H1 (cell line): ENCODE measurements at regions not wholly inside any gene's neighbourhood (a gene's known extent, or its start where the extent isn't known, plus 50 kb on each side); places are given as distances from the start of the nearest gene placed in this dataset.

Source experiments
- CTCF ChIA-PET: fragments of 300-600 bp; sonication (Branson Sonifier 250); formaldehyde crosslinking; loops from one replicate; lab custom pipeline; 2021; ENCODE audit not compliant: partially characterized antibody; lab: Charles Lee
- POLR2A ChIA-PET: fragments of 300-600 bp; sonication (Branson Sonifier 250); formaldehyde crosslinking; loops from one replicate; lab custom pipeline; 2021; ENCODE audit warnings: inconsistent platforms; ENCODE audit not compliant: partially characterized antibody; lab: Charles Lee
- DNase-seq, 2 experiments: peaks; one replicate each; pipeline versions ENCODE4 v3.0.0 to v3.0.0-alpha.2; 2010 to 2022; ENCODE audit warnings: low spot score in 2 of 2, low read depth in 1 of 2, mixed read lengths in 1 of 2
- FAIRE-seq: peaks from 2 replicates; lab custom pipeline; 2011; peaks lifted over from hg19 to GRCh38; lab: Jason Lieb, UNC
- H2AFZ ChIP-seq: 2 replicates; pipeline ENCODE4 v1.8.1; 2012; ENCODE audit warnings: low read length, inconsistent platforms
- H2AK5ac ChIP-seq: 2 replicates; pipeline ENCODE4 v1.6.1; 2013; ENCODE audit warnings: low read depth, low read length
- H2BK120ac ChIP-seq: replicated peaks from 2 replicates; pipeline ENCODE3; 2013; ENCODE audit warnings: low read depth, low read length, inconsistent platforms
- H2BK12ac ChIP-seq: 2 replicates; pipeline ENCODE4 v1.6.1; 2013; ENCODE audit warnings: low read depth, low read length
- H2BK15ac ChIP-seq: 2 replicates; pipeline ENCODE4 v1.6.1; 2013; ENCODE audit warnings: low read length
- H2BK20ac ChIP-seq: 2 replicates; pipeline ENCODE4 v1.6.1; 2013; ENCODE audit warnings: low read length
- H2BK5ac ChIP-seq: 2 replicates; pipeline ENCODE4 v1.6.1; 2013; ENCODE audit warnings: low read depth, low read length
- H3K14ac ChIP-seq: 2 replicates; pipeline ENCODE4 v1.6.1; 2013; ENCODE audit warnings: inconsistent platforms; ENCODE audit not compliant: insufficient read length
- H3K18ac ChIP-seq: 2 replicates; pipeline ENCODE4 v1.6.1; 2013; ENCODE audit warnings: low read length; ENCODE audit errors: extremely low read depth
- H3K23ac ChIP-seq: 2 replicates; pipeline ENCODE4 v1.6.1; 2013; ENCODE audit warnings: inconsistent platforms; ENCODE audit not compliant: insufficient read length
- H3K23me2 ChIP-seq: 2 replicates; pipeline ENCODE4 v1.6.1; 2013; ENCODE audit warnings: low read depth, low read length
- H3K27ac ChIP-seq: 2 replicates; pipeline ENCODE4 v1.6.1; 2011; ENCODE audit warnings: low read depth, low read length, inconsistent platforms
- H3K27me3 ChIP-seq, 4 experiments: replicated peaks in 1 of 4; 1 replicate in 1 of 4; 2 replicates in 3 of 4; pipeline versions ENCODE4 v1.6.1 to v1.8.1; 2011 to 2013; ENCODE audit warnings: low read length in 3 of 4, mild to moderate bottlenecking in 3 of 4, inconsistent platforms in 2 of 4, mixed read lengths in 2 of 4, moderate library complexity in 1 of 4; ENCODE audit not compliant: control insufficient read depth in 3 of 4, insufficient read depth in 3 of 4; ENCODE audit errors: extremely low read depth in 1 of 4
- H3K36me3 ChIP-seq, 4 experiments: 2 replicates each; pipeline versions ENCODE4 v1.6.1 to v1.8.1; 2011 to 2013; ENCODE audit warnings: mild to moderate bottlenecking in 4 of 4, low read length in 3 of 4, moderate library complexity in 2 of 4, control low read depth in 1 of 4, inconsistent platforms in 1 of 4; ENCODE audit not compliant: insufficient read depth in 4 of 4, control insufficient read depth in 2 of 4
- H3K4ac ChIP-seq: replicated peaks from 2 replicates; pipeline ENCODE3; 2013; ENCODE audit warnings: low read length, low read depth, mixed read lengths, inconsistent platforms; ENCODE audit not compliant: insufficient read length
- H3K4me1 ChIP-seq, 4 experiments: replicated peaks in 1 of 4; 1 replicate in 1 of 4; 2 replicates in 3 of 4; pipeline versions ENCODE4 v1.6.1 to v1.8.1; 2011 to 2013; ENCODE audit warnings: low read length in 3 of 4, inconsistent platforms in 2 of 4, mixed read lengths in 1 of 4; ENCODE audit not compliant: insufficient read depth in 4 of 4, control insufficient read depth in 3 of 4
- H3K4me2 ChIP-seq, 2 experiments: 2 replicates each; pipeline versions ENCODE4 v1.6.1 to v1.8.1; 2011 to 2013; ENCODE audit warnings: low read depth in 2 of 2, low read length in 2 of 2, control low read depth in 1 of 2, inconsistent platforms in 1 of 2, mild to moderate bottlenecking in 1 of 2; ENCODE audit not compliant: insufficient read depth in 1 of 2
- H3K4me3 ChIP-seq, 4 experiments: fragments of 200-600, 300-600 bp in 1 of 4; sonication (generic), shearing (Covaris generic), sonication (Bioruptor Twin) in 1 of 4; 2 replicates each; pipeline versions ENCODE4 v1.5.1 to v1.8.1; 2011 to 2016; ENCODE audit warnings: low read length in 4 of 4, low read depth in 3 of 4, control low read depth in 2 of 4, inconsistent platforms in 2 of 4, mild to moderate bottlenecking in 2 of 4, mixed read lengths in 1 of 4, moderate library complexity in 1 of 4; ENCODE audit not compliant: insufficient read depth in 2 of 4; ENCODE audit errors: extremely low read depth in 1 of 4
- H3K56ac ChIP-seq: replicated peaks from 2 replicates; pipeline ENCODE3; 2013; ENCODE audit warnings: low read depth, mild to moderate bottlenecking, mixed read lengths, low read length, inconsistent platforms; ENCODE audit not compliant: insufficient read length
- H3K79me1 ChIP-seq: 2 replicates; pipeline ENCODE4 v1.6.1; 2013; ENCODE audit warnings: low read depth, low read length, control low read depth
- H3K79me2 ChIP-seq, 2 experiments: 2 replicates each; pipeline versions ENCODE4 v1.6.1 to v1.8.1; 2012 to 2013; ENCODE audit warnings: low read length in 2 of 2, mild to moderate bottlenecking in 2 of 2, inconsistent platforms in 1 of 2; ENCODE audit not compliant: insufficient read depth in 2 of 2, control insufficient read depth in 1 of 2
- H3K9ac ChIP-seq, 4 experiments: replicated peaks in 1 of 4; 1 replicate in 1 of 4; 2 replicates in 3 of 4; pipeline versions ENCODE4 v1.6.1 to v1.8.1; 2011 to 2013; ENCODE audit warnings: low read depth in 3 of 4, low read length in 3 of 4, control low read depth in 2 of 4, mild to moderate bottlenecking in 2 of 4, moderate library complexity in 2 of 4, inconsistent platforms in 1 of 4; ENCODE audit errors: extremely low read depth in 1 of 4
- H3K9me3 ChIP-seq, 2 experiments: 2 replicates each; pipeline versions ENCODE4 v1.6.1 to v1.8.1; 2012 to 2013; ENCODE audit warnings: mild to moderate bottlenecking in 2 of 2, moderate library complexity in 2 of 2, control low read depth in 1 of 2, inconsistent platforms in 1 of 2, low read depth in 1 of 2, low read length in 1 of 2, mixed read lengths in 1 of 2; ENCODE audit not compliant: insufficient read depth in 2 of 2
- H4K20me1 ChIP-seq, 2 experiments: replicated peaks in 1 of 2; 2 replicates each; pipeline versions ENCODE3 to v1.8.1; 2011 to 2013; ENCODE audit warnings: inconsistent platforms in 2 of 2, low read length in 2 of 2, mild to moderate bottlenecking in 1 of 2; ENCODE audit not compliant: insufficient read depth in 2 of 2, control insufficient read depth in 1 of 2
- H4K5ac ChIP-seq: 2 replicates; pipeline ENCODE4 v1.6.1; 2013; ENCODE audit warnings: low read length, low read depth, mixed read lengths, inconsistent platforms; ENCODE audit not compliant: insufficient read length
- H4K8ac ChIP-seq: 2 replicates; pipeline ENCODE4 v1.8.0; 2013; ENCODE audit warnings: mild to moderate bottlenecking, moderate library complexity, low read length, inconsistent platforms; ENCODE audit not compliant: insufficient read depth; ENCODE audit errors: extremely low read depth
- H4K91ac ChIP-seq: replicated peaks from 2 replicates; pipeline ENCODE3; 2013; ENCODE audit warnings: low read length, mixed read lengths, inconsistent platforms; ENCODE audit not compliant: insufficient read length
- CBX8 ChIP-seq: fragments of 300-800, 300-1000 bp; sonication (generic); IDR thresholded peaks from 2 replicates; pipeline ENCODE4 v1.7.1; 2016; ENCODE audit warnings: low read depth, low read length, borderline replicate concordance
- EZH2 ChIP-seq: fragments of 200-600 bp; sonication (generic); IDR thresholded peaks from 2 replicates; pipeline ENCODE4 v1.7.1; 2012; ENCODE audit warnings: low read depth, mild to moderate bottlenecking, moderate library complexity, low read length, inconsistent platforms; ENCODE audit not compliant: severe bottlenecking
- GTF2F1 ChIP-seq: IDR thresholded peaks from 2 replicates; pipeline ENCODE4 v1.6.1; 2012; ENCODE audit warnings: low read depth, low read length, improper control_type of control experiment, borderline replicate concordance
- HDAC2 ChIP-seq, 2 experiments: fragments of 300-600 bp in 1 of 2; sonication (generic) in 1 of 2; IDR thresholded peaks; 2 replicates each; pipeline ENCODE4 v1.6.1; 2011 to 2012; ENCODE audit warnings: low read depth in 2 of 2, low read length in 2 of 2, mild to moderate bottlenecking in 2 of 2, moderate library complexity in 2 of 2, borderline replicate concordance in 1 of 2, inconsistent platforms in 1 of 2
- HDAC6 ChIP-seq: IDR thresholded peaks from one replicate; pipeline ENCODE4 v1.7.1; 2012; ENCODE audit warnings: low read depth, mild to moderate bottlenecking, inconsistent platforms, low read length, moderate library complexity
- KDM1A ChIP-seq: fragments of 200-600, 300-600 bp; sonication (generic); IDR thresholded peaks from 2 replicates; pipeline ENCODE4 v1.7.1; 2016; ENCODE audit warnings: mild to moderate bottlenecking, low read length, borderline replicate concordance
- NRF1 ChIP-seq: IDR thresholded peaks from 2 replicates; pipeline ENCODE4 v1.6.1; 2011; ENCODE audit warnings: mild to moderate bottlenecking, low read depth, low read length, improper control_type of control experiment
- RAD21 ChIP-seq, 2 experiments: IDR thresholded peaks in 1 of 2; conservative IDR thresholded peaks in 1 of 2; 2 replicates each; pipeline ENCODE4 v1.6.1; 2011; ENCODE audit warnings: low read depth in 2 of 2, low read length in 2 of 2, improper control_type of control experiment in 1 of 2, inconsistent platforms in 1 of 2, mild to moderate bottlenecking in 1 of 2, moderate library complexity in 1 of 2
- RXRA ChIP-seq: IDR thresholded peaks from 2 replicates; pipeline ENCODE4 v1.6.1; 2011; ENCODE audit warnings: low read depth, mild to moderate bottlenecking, low read length, moderate library complexity; ENCODE audit not compliant: insufficient read depth
- TAF7 ChIP-seq: optimal IDR thresholded peaks from 2 replicates; pipeline ENCODE3; 2011; ENCODE audit warnings: low read depth, mild to moderate bottlenecking, inconsistent platforms, low read length, moderate library complexity, borderline replicate concordance
- WGBS, 2 experiments: shearing (Covaris generic) in 1 of 2; methylation state at CpG; one replicate each; pipeline versions ENCODE4 v1.1.6 to v1.1.7; 2013 to 2015; ENCODE audit warnings: low lambda C conversion rate in 2 of 2, mixed read lengths in 2 of 2, inconsistent platforms in 1 of 2, low coverage in 1 of 2, missing lambda C conversion rate in 1 of 2; ENCODE audit not compliant: insufficient replicate concordance in 2 of 2, insufficient coverage in 1 of 2, insufficient read length in 1 of 2; ENCODE audit errors: extremely low coverage in 1 of 2, missing lambda C conversion rate in 1 of 2; 5-methylcytosine and 5-hydroxymethylcytosine counted together
- TF ChIP-seq, protein P1 (sequence below): IDR thresholded peaks from 2 replicates; pipeline ENCODE4 v1.6.1; 2011; ENCODE audit warnings: low read length, improper control_type of control experiment
- TF ChIP-seq, protein P2 (sequence below): IDR thresholded peaks from 2 replicates; pipeline ENCODE4 v1.6.1; 2012; ENCODE audit warnings: inconsistent platforms

DNA sequence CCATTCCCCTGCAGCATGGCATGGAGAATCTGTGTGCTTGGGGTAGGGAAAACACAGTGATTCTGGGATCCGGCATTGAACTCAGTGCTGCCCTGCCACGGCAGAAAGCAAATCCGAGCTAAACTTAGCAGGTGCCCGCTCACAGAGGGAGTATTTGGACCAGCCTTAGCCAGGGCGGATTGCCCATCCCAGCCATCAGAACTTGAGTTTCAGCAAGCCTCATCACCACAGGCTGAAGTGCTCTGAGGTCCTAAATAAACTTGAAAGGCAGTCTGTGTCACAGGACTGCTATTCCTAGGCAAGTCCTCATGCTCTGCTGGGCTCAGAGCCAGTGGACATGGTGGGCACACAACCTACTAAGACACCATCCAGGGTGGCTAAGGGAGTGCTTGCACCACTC, 86.2 kb upstream of the YPEL5 start:
- Histone ChIP-seq H3K4ac (no peak overlapping the region), H4K5ac (no peak overlapping the region), H3K4me3 (no peak overlapping the region), H3K9ac (no peak overlapping the region), H3K27ac (no peak overlapping the region), H3K36me3 (no peaks in the 10 kb centered on the region), H3K79me1 (no peaks in the 10 kb centered on the region), H2BK15ac (no peak overlapping the region), H3K79me2 (no peaks in the 10 kb centered on the region), H3K4me2 (no peak overlapping the region), H2BK12ac (no peak overlapping the region), H2AK5ac (no peak overlapping the region), H4K8ac (no peak overlapping the region), H3K18ac (no peak overlapping the region), H3K27me3 (no peaks in the 10 kb centered on the region), H2BK5ac (no peak overlapping the region), H2BK120ac (no peak overlapping the region), H3K23me2 (no peaks in the 10 kb centered on the region), H3K9me3 (no peaks in the 10 kb centered on the region), H2BK20ac (no peak overlapping the region), H2AFZ (peak overlapping the region; percentile 53; the same call in 1 of the 2 replicates), H3K14ac (no peak overlapping the region), H3K4me1 (no peaks in the 10 kb centered on the region), H3K56ac (no peak overlapping the region), H4K91ac (no peak overlapping the region), H4K20me1 (no peaks in the 10 kb centered on the region), H3K23ac (no peak overlapping the region)
- POLR2A ChIA-PET: no interaction called here
- no peak for FAIRE-seq
- 94% methylated on average over 5 of the region's 5 CpGs; no CpG with 5 or more reads in 1 of the 2 experiments for WGBS, 2 experiments
- DNase-seq: no peak
- CTCF ChIA-PET: interaction anchor here (2.7 kb wide), 1 partner anchor 12 kb away, joined by 9 read pairs; no protein-coding TSS in a partner anchor
- TF ChIP-seq TAF7: no peak
- no peak for TF ChIP-seq KDM1A
- TF ChIP-seq, protein P1, sequence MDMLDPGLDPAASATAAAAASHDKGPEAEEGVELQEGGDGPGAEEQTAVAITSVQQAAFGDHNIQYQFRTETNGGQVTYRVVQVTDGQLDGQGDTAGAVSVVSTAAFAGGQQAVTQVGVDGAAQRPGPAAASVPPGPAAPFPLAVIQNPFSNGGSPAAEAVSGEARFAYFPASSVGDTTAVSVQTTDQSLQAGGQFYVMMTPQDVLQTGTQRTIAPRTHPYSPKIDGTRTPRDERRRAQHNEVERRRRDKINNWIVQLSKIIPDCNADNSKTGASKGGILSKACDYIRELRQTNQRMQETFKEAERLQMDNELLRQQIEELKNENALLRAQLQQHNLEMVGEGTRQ: no peak
- no peak for TF ChIP-seq HDAC2 (IDR thresholded peaks at IDR 0.05; ENCODE audit: borderline replicate concordance in 1 of 2, low read depth in 2 of 2, low read length in 2 of 2)
- TF ChIP-seq EZH2: no peak
- TF ChIP-seq RXRA: no peak
- no peak for TF ChIP-seq CBX8
- no peak for TF ChIP-seq HDAC6
- no peak for TF ChIP-seq NRF1
- no peak for TF ChIP-seq GTF2F1
- no peak for TF ChIP-seq RAD21 (IDR thresholded peaks at IDR 0.05 in 1 of 2, conservative IDR thresholded peaks at IDR 0.05 in 1 of 2; ENCODE audit: low read depth in 2 of 2, low read length in 2 of 2)
- TF ChIP-seq, protein P2, sequence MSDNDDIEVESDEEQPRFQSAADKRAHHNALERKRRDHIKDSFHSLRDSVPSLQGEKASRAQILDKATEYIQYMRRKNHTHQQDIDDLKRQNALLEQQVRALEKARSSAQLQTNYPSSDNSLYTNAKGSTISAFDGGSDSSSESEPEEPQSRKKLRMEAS: no peak
